HepG2 (cell line): ENCODE measurements at regions not wholly inside any gene's neighbourhood (a gene's known extent, or its start where the extent isn't known, plus 50 kb on each side); places are given as distances from the start of the nearest gene placed in this dataset.

Experiments
- ATF6 ChIP-seq: sonication (generic); formaldehyde crosslinking; conservative IDR thresholded peaks from 2 replicates; pipeline ENCODE4 v1.4.0; 2020; ENCODE audit warnings: missing genetic modification reagents
- HCFC1 ChIP-seq: fragments of 150-350 bp; IDR thresholded peaks from 2 replicates; pipeline ENCODE4 v1.6.1; 2014; ENCODE audit warnings: low read depth, low read length

- TF ChIP-seq ATF6 (CRISPR knock-in tag) (no peak), HCFC1 (no peak)
Measured at GRCh38 chr13:39888865-39889810, 233.7 kb downstream of the COG6 start.
